Upper lobe of left lung (tissue), 4 donors: ENCODE measurements at regions not wholly inside any gene's neighbourhood (a gene's known extent, or its start where the extent isn't known, plus 50 kb on each side); places are given as distances from the start of the nearest gene placed in this dataset.

Experiments
- EP300 ChIP-seq, 4 donors: sonication (generic); formaldehyde crosslinking; IDR thresholded peaks; one replicate each; pipeline ENCODE4 v1.5.1; 2017; ENCODE audit warnings: antibody characterized with exemption in 4 of 4, control low read depth in 2 of 4
- POLR2A ChIP-seq, 4 donors: fragments of 450-650 bp; IDR thresholded peaks; one replicate each; pipeline ENCODE4 v1.5.1; 2016 to 2017; ENCODE audit warnings: antibody characterized with exemption in 4 of 4, mild to moderate bottlenecking in 2 of 4
- POLR2AphosphoS5 ChIP-seq, 2 donors: sonication (generic); formaldehyde crosslinking; IDR thresholded peaks; one replicate each; pipeline ENCODE4 v1.5.1; 2017; ENCODE audit warnings: antibody characterized with exemption in 2 of 2
- TF ChIP-seq, protein P1 (sequence below), 6 experiments: fragments of 450-650 bp in 4 of 6; fragments of 200-600 bp in 2 of 6; sonication (generic) in 2 of 6; IDR thresholded peaks; one replicate each; pipeline ENCODE4 v1.5.1; 2016 to 2019; ENCODE audit warnings: antibody characterized with exemption in 6 of 6

DNA sequence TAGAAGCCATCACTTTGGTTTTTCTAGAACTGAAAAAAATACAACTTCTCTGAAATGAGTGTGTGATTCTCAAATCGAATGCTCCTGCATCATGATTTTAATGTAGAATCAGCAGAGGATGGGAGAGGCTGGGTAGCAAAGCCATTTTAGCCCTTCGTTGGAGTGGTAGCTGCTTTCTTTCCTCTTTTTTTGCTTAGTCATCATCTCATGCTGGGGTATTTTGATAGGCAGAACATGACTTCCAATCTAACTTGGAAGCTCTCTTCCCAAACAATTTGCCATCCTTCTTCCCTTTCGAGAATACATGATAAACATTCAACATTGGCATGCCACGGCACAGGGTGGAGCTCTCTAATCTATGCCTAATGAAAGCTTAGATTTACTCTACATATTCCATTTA is 311.2 kb upstream of the LRATD1 start:
- TF ChIP-seq, protein P1, sequence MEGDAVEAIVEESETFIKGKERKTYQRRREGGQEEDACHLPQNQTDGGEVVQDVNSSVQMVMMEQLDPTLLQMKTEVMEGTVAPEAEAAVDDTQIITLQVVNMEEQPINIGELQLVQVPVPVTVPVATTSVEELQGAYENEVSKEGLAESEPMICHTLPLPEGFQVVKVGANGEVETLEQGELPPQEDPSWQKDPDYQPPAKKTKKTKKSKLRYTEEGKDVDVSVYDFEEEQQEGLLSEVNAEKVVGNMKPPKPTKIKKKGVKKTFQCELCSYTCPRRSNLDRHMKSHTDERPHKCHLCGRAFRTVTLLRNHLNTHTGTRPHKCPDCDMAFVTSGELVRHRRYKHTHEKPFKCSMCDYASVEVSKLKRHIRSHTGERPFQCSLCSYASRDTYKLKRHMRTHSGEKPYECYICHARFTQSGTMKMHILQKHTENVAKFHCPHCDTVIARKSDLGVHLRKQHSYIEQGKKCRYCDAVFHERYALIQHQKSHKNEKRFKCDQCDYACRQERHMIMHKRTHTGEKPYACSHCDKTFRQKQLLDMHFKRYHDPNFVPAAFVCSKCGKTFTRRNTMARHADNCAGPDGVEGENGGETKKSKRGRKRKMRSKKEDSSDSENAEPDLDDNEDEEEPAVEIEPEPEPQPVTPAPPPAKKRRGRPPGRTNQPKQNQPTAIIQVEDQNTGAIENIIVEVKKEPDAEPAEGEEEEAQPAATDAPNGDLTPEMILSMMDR (IDR thresholded peaks at IDR 0.05) = no peak
- TF ChIP-seq EP300 (IDR thresholded peaks at IDR 0.05) (no peak), POLR2A (IDR thresholded peaks at IDR 0.05) (no peak), POLR2AphosphoS5 (IDR thresholded peaks at IDR 0.05) (no peak)
